22Rv1 (cell line): ENCODE measurements at regions not wholly inside any gene's neighbourhood (a gene's known extent, or its start where the extent isn't known, plus 50 kb on each side); places are given as distances from the start of the nearest gene placed in this dataset.

Experiments
- CTCF ChIP-seq: fragments of 450-650 bp; IDR thresholded peaks from 2 replicates; pipeline ENCODE4 v1.5.1; 2017; ENCODE audit warnings: mild to moderate bottlenecking
- ZFX ChIP-seq: fragments of 450-650 bp; IDR thresholded peaks from 2 replicates; pipeline ENCODE4 v1.6.1; 2017; ENCODE audit warnings: antibody characterized with exemption, borderline replicate concordance

- TF ChIP-seq CTCF: no peak
- TF ChIP-seq ZFX: no peak
Observed at GRCh38 chr2:144583741-144584453, 64.0 kb upstream of the ZEB2 start.
